ENCODE measurements at regions not wholly inside any gene's neighbourhood (a gene's known extent, or its start where the extent isn't known, plus 50 kb on each side); places are given as distances from the start of the nearest gene placed in this dataset.

GRCh38 chr12:4064008-4064407, 190.8 kb upstream of the PARP11 start:
- no peak for DNase-seq (ENCODE audit: low read depth, low spot score)
- no peaks in the 10 kb centered on the region for H3K27me3 ChIP-seq (ENCODE audit: control insufficient read depth, insufficient read depth, low read length)
- TF ChIP-seq CTCF (IDR thresholded peaks at IDR 0.05; ENCODE audit: low read depth, low read length): no peak
- ChIA-PET POLR2A (no interaction called here), CTCF (no interaction called here)
- H3K4me3 ChIP-seq (ENCODE audit: low read depth, low read length): no peak overlapping the region
- H3K27ac ChIP-seq (ENCODE audit: low read depth, low read length): no peak overlapping the region
- no peaks in the 10 kb centered on the region for H3K9me3 ChIP-seq (ENCODE audit: control insufficient read depth, insufficient read depth, low read length)

GRCh38 chr12:4059898-4060568, 186.8 kb upstream of the PARP11 start:
- TF ChIP-seq CTCF (IDR thresholded peaks at IDR 0.05; ENCODE audit: low read depth, low read length): no peak
- CTCF ChIA-PET: no interaction called here
- Histone ChIP-seq H3K9me3 (ENCODE audit: control insufficient read depth, insufficient read depth, low read length) (no peaks in the 10 kb centered on the region), H3K27me3 (ENCODE audit: control insufficient read depth, insufficient read depth, low read length) (no peaks in the 10 kb centered on the region), H3K4me3 (ENCODE audit: low read depth, low read length) (no peak overlapping the region), H3K27ac (ENCODE audit: low read depth, low read length) (no peak overlapping the region)
- POLR2A ChIA-PET: no interaction called here
- DNase-seq (ENCODE audit: low read depth, low spot score): no peak

- H3K9me3 ChIP-seq (ENCODE audit: control insufficient read depth, insufficient read depth, low read length): no peaks in the 10 kb centered on the region
- TF ChIP-seq CTCF (IDR thresholded peaks at IDR 0.05; ENCODE audit: low read depth, low read length): no peak
- POLR2A ChIA-PET: no interaction called here
Observed at GRCh38 chr12:4056910-4057845, 184.0 kb upstream of the PARP11 start.

GRCh38 chr12:4054630-4055029, 181.4 kb upstream of the PARP11 start:
- Histone ChIP-seq H3K27me3 (ENCODE audit: control insufficient read depth, insufficient read depth, low read length) (peaks cover 1% of the 10 kb centered on the region), H3K4me3 (ENCODE audit: low read depth, low read length) (no peak overlapping the region), H3K9me3 (ENCODE audit: control insufficient read depth, insufficient read depth, low read length) (no peaks in the 10 kb centered on the region), H3K27ac (ENCODE audit: low read depth, low read length) (no peak overlapping the region)
- no peak for DNase-seq (ENCODE audit: low read depth, low spot score)
- no peak for TF ChIP-seq CTCF (IDR thresholded peaks at IDR 0.05; ENCODE audit: low read depth, low read length)
- POLR2A ChIA-PET: no interaction called here
- CTCF ChIA-PET: interaction anchor here (1.6 kb wide), 1 partner anchor 222 kb away, joined by 4 read pairs; no protein-coding TSS in a partner anchor

More at GRCh38 chr12:4056910-4057845, 184.0 kb upstream of the PARP11 start:
- Histone ChIP-seq H3K27me3 (ENCODE audit: control insufficient read depth, insufficient read depth, low read length) (no peaks in the 10 kb centered on the region), H3K27ac (ENCODE audit: low read depth, low read length) (no peak overlapping the region), H3K4me3 (ENCODE audit: low read depth, low read length) (no peak overlapping the region)
- CTCF ChIA-PET: interaction anchor here (0.9 to 1.6 kb wide), 2 partner anchors 19 to 220 kb away, joined by 5 read pairs; no protein-coding TSS in a partner anchor
- DNase-seq (ENCODE audit: low read depth, low spot score): no peak

GRCh38 chr12:4052691-4053090, 179.5 kb upstream of the PARP11 start:
- Histone ChIP-seq H3K27me3 (ENCODE audit: control insufficient read depth, insufficient read depth, low read length) (peaks cover 3% of the 10 kb centered on the region), H3K27ac (ENCODE audit: low read depth, low read length) (no peak overlapping the region), H3K4me3 (ENCODE audit: low read depth, low read length) (no peak overlapping the region), H3K9me3 (ENCODE audit: control insufficient read depth, insufficient read depth, low read length) (no peaks in the 10 kb centered on the region)
- ChIA-PET POLR2A (no interaction called here), CTCF (no interaction called here)
- no peak for TF ChIP-seq CTCF (IDR thresholded peaks at IDR 0.05; ENCODE audit: low read depth, low read length)
- no peak for DNase-seq (ENCODE audit: low read depth, low spot score)

Data from AG04450 (cell line).